ENCODE measurements at regions not wholly inside any gene's neighbourhood (a gene's known extent, or its start where the extent isn't known, plus 50 kb on each side); places are given as distances from the start of the nearest gene placed in this dataset.

DNA sequence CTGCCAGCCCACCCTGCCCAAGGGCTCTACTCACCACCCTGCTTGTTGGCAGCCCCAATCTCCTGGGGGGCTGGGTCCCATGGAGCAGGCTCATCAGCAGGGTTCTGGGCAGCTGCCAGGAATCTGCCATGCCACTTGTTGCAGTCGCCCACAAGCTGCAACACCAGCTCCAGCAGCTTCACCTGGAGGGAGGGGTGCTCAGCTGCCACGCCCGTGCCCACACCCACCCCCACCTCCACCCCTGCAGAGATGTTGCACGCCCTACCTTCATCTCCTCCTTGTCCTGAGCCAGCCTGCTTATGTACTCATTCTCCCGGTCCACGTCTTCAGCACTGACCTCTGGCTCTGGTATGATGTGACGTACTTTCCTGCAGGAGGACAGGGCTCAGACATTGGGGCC, 77.9 kb upstream of the C2CD4B start:
- TF ChIP-seq CTCF (conservative IDR thresholded peaks at IDR 0.05; ENCODE audit: low read length), result no peak
- TF ChIP-seq EZH2phosphoT487 (IDR thresholded peaks at IDR 0.05; ENCODE audit: borderline replicate concordance, low read depth, low read length), result no peak
